ENCODE measurements at regions not wholly inside any gene's neighbourhood (a gene's known extent, or its start where the extent isn't known, plus 50 kb on each side); places are given as distances from the start of the nearest gene placed in this dataset.

DNA sequence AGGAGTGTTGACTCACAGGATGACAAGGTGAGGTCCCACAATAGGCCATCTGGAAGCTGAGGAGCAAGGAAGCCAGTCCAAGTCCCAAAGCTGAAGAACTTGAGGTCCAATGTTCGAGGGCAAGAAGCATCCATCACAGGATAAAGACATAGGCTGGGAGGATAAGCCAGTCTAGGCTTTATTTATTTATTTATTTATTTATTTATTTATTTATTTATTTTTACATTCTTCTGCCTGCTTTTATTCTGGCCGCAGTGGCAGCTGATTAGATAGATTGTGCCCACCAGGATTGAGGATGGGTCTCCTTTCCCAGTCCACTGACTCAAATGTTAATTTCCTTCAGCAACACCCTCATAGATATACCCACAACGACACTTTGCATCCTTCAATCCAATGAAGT, 472.2 kb upstream of the DPPA4 start:
- FAIRE-seq, result no peak
- TF ChIP-seq, protein P1, sequence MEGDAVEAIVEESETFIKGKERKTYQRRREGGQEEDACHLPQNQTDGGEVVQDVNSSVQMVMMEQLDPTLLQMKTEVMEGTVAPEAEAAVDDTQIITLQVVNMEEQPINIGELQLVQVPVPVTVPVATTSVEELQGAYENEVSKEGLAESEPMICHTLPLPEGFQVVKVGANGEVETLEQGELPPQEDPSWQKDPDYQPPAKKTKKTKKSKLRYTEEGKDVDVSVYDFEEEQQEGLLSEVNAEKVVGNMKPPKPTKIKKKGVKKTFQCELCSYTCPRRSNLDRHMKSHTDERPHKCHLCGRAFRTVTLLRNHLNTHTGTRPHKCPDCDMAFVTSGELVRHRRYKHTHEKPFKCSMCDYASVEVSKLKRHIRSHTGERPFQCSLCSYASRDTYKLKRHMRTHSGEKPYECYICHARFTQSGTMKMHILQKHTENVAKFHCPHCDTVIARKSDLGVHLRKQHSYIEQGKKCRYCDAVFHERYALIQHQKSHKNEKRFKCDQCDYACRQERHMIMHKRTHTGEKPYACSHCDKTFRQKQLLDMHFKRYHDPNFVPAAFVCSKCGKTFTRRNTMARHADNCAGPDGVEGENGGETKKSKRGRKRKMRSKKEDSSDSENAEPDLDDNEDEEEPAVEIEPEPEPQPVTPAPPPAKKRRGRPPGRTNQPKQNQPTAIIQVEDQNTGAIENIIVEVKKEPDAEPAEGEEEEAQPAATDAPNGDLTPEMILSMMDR (IDR thresholded peaks at IDR 0.05), result no peak
- intact Hi-C loops (cut with DNase I), result no loop called here
- 69 to 79% methylated on average over 3 of the region's 3 CpGs for WGBS, 2 donors
- Histone ChIP-seq H3K27ac (no peak overlapping the region), H3K36me3 (no peaks in the 10 kb centered on the region), H3K9me3 (no peaks in the 10 kb centered on the region), H3K4me1 (no peaks in the 10 kb centered on the region), H3K4me3 (no peak overlapping the region), H3K27me3 (no peaks in the 10 kb centered on the region)
- no peak for ATAC-seq
- no peak for DNase-seq

DNA sequence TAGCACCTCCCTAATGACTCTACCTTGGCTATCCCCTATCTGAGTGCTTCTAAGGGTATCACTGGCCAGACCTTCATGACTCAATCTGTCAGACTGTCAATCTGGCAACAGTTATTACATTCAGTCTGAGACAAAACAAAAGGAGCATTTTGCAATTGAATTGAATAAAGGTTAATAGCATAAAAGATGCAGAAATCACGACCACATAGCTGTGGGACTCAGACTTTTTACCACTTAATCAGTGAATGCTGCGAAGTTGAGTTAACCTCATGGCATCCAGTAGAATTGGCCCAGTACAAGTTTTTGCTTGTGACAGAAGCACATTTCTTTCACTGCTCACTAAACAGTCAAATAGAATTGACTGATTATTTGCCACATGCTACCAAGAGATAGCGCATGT, 480.7 kb upstream of the DPPA4 start:
- no peak overlapping the region for H3K4me3 ChIP-seq
- FAIRE-seq (no peak), DNase-seq (no peak), ATAC-seq (no peak)
- H3K9me3 ChIP-seq, result no peaks in the 10 kb centered on the region
- 27 to 60% methylated on average over 3 of the region's 3 CpGs for whole genome bisulfite sequencing, 2 donors
- intact Hi-C loops (cut with DNase I), result no loop called here
- no peaks in the 10 kb centered on the region for H3K4me1 ChIP-seq
- TF ChIP-seq, protein P1 (IDR thresholded peaks at IDR 0.05), result no peak
- H3K27ac ChIP-seq, result no peak overlapping the region
- H3K27me3 ChIP-seq, result no peaks in the 10 kb centered on the region
- no peaks in the 10 kb centered on the region for H3K36me3 ChIP-seq

DNA sequence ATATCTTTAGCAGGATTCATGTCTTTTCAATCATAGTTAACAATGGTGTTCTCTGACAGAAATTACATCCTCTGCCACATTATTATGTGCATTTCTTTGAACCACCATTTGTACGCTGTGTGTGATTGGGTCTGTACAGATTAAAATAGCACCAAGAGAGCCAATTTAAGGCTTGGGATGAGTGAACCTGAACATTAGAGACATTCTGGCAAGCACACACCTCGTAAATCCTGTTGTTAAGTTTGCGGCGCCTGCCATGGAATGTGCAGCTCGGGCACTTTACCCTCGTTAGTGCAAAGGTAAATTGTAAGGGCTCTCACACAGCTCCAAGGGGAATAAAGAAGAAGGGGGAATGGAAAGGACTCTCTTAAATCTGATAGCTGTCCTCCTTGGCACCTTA, 482.4 kb upstream of the DPPA4 start:
- no peaks in the 10 kb centered on the region for H3K4me1 ChIP-seq
- H3K27me3 ChIP-seq, result no peaks in the 10 kb centered on the region
- H3K36me3 ChIP-seq, result no peaks in the 10 kb centered on the region
- intact Hi-C loops (cut with DNase I), result no loop called here
- H3K9me3 ChIP-seq, result no peaks in the 10 kb centered on the region
- TF ChIP-seq, protein P1 (IDR thresholded peaks at IDR 0.05), result no peak
- DNase-seq (no peak), FAIRE-seq (no peak), ATAC-seq (no peak)
- H3K4me3 ChIP-seq, result no peak overlapping the region
- H3K27ac ChIP-seq, result no peak overlapping the region
- WGBS, 2 donors, result 61 to 63% methylated on average over 6 of the region's 6 CpGs

DNA sequence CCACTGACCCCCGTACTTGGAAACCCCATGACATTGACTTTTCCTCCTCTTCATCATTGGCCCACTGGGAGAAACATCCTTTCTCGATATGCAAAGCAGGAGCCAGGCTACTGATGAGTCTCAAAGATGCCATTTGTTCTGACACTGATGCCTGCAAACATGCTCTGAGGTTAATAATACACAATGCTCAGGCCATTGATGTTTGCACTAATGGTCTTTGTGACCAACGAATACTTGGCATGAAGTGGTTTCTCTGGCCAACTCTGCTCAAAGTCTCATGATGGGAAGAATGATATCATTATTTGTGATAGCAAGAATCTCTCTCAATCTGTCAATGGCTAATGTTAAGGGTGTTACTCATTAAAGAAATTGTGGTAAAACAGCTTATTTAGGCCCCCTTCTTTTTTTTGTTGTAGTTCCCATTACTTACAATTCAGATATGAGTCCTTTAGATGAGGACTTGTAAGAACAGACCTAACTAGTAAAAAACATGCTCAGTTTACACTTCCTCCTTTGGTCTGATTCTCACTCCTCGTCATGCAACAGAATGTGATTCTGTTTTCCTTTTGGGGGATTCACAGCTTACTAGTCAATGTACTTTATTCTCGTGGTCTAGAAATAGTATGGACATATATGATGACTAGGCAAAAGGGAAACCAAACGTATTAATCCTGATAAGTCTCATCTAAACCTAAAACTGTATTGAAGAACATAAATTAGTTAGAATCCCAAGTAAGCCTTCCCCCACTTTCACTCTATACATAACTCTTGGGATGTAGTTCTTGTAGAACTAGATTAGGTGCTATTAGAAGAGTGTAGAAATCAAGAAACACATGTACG, 488.8 kb upstream of the DPPA4 start:
- H3K9me3 ChIP-seq, result no peaks in the 10 kb centered on the region
- DNase-seq, result no peak
- intact Hi-C loops (cut with DNase I), result no loop called here
- FAIRE-seq, result no peak
- H3K27ac ChIP-seq, result no peak overlapping the region
- no peak for ATAC-seq
- no peak overlapping the region for H3K4me3 ChIP-seq
- no peaks in the 10 kb centered on the region for H3K27me3 ChIP-seq
- no peaks in the 10 kb centered on the region for H3K36me3 ChIP-seq
- TF ChIP-seq, protein P1 (IDR thresholded peaks at IDR 0.05), result no peak
- H3K4me1 ChIP-seq, result no peaks in the 10 kb centered on the region
- WGBS, 2 donors, result 46 to 58% methylated on average over 7 of the region's 7 CpGs

DNA sequence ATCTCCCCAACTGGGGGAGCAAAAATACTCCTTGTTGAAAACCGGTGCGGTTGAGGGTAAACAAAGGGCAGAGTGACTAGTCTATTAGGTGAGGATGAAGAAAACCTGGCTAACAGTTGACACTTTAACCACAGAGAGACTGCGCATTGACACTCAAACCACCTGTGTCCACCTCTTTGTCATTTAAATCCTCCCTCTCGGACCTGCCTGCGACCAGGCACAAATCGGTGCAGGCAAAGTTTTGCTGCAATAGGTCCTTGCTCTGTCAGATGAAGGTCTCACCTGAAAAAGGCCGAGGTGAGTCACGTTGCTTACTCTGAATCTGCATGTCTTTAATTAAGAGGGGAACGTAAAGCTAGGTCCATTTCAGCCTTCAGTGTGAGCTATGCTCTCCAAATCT, 494.1 kb upstream of the DPPA4 start:
- Histone ChIP-seq H3K4me3 (no peak overlapping the region), H3K27me3 (no peaks in the 10 kb centered on the region), H3K4me1 (no peaks in the 10 kb centered on the region), H3K36me3 (no peaks in the 10 kb centered on the region), H3K27ac (no peak overlapping the region), H3K9me3 (no peaks in the 10 kb centered on the region)
- DNase-seq (no peak), ATAC-seq (no peak), FAIRE-seq (no peak)
- 27 to 41% methylated on average over 9 of the region's 9 CpGs for WGBS, 2 donors
- intact Hi-C loops (cut with DNase I), result no loop called here
- TF ChIP-seq, protein P1 (IDR thresholded peaks at IDR 0.05), result no peak

All from pancreas (tissue), 10 donors.